HG03139 (cell line): ENCODE measurements at regions not wholly inside any gene's neighbourhood (a gene's known extent, or its start where the extent isn't known, plus 50 kb on each side); places are given as distances from the start of the nearest gene placed in this dataset.
"Not testable (repeated sequence)": the region's sequence is repeated elsewhere in the genome, so short reads cannot be mapped to it uniquely, and the experiment has no call there.

Source experiments
- ATAC-seq: cut with Tn5 transposase; IDR thresholded peaks from one replicate; pipeline ENCODE4 v1.9.1; 2021; ENCODE audit not compliant: unreplicated experiment

DNA sequence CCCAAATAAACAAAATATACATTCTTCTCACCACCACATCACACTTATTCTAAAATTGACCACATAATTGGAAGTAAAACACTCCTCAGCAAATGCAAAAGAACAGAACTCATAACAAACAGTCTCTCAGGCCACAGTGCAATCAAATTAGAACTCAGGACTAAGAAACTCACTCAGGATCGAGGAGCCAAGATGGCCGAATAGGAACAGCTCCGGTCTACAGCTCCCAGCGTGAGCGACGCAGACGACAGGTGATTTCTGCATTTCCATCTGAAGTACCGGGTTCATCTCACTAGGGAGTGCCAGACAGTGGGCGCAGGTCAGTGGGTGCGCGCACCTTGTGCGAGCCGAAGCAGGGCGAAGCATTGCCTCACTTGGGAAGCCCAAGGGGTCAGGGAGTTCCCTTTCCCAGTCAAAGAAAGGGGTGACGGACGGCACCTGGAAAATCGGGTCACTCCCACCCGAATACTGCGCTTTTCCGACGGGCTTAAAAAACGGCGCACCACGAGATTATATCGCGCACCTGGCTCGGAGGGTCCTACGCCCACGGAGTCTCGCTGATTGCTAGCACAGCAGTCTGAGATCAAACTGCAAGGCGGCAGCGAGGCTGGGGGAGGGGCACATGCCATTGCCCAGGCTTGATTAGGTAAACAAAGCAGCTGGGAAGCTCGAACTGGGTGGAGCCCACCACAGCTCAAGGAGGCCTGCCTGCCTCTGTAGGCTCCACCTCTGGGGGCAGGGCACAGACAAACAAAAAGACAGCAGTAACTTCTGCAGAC, 183.2 kb downstream of the ETV1 start:
- not testable (repeated sequence) for ATAC-seq

DNA sequence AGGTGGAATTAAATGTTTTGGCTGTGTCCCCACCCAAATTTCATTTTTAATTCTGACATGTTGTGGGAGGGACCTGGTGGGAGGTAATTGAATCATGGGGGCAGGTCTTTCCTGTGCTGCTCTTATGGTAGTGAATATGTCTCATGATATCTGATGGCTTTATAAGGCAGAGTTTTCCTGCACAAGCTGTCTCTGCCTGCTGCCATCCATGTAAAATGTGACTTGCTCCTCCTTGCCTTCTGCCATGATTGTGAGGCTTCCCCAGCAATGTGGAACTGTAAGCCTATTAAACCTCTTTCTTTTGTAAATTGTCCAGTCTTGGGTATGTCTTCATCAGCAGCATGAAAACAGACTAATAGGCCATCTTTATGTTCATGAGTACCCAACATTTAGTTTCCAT, 172.2 kb downstream of the ETV1 start:
- ATAC-seq, result not testable (repeated sequence)

DNA sequence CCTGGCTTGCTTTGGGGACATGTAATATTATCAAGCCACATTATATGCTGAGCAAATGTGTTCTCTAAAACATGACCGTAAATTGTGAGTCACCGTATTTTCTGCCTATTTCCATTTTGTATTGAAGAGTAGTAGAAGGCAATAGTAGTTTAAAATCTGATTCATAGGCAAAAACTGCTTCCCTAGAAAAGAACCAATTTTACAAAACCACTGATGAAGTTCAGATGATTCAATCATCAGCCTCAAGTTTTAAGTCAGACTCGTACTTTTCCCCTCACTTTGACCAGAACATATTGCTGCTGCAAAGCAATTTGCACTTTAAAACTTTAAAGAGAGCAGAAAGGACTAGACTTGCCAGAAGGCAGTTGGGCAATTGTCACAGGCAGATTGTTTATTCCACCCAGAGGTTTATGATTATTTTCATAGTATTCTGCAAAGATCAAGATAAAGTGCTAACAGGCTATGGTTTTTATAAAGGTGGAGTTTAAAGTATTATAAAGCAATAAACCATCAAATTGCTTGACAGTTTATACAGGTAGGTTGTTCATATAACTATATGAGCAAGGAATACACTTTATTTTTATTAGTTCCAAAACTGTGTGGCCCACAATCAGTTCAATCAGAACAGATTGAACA, 168.2 kb downstream of the ETV1 start:
- no peak for ATAC-seq

DNA sequence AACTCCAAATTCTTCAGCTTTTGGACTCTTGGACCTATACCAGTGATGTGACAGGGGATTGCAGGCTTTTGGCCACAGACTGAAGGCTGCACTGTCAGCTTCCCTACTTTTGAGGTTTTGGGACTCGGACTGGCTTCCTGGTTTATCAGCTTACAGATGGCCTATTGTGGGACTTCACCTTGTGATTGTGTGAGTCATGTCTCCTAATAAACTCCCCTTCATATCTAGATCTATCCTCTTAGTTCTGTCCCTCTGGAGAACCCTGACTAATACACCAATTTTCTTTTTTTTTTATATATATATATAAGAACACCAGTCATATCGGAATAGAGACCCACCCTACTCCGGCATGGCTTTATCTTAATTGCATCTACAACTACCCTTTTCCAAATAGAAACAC, 166.8 kb downstream of the ETV1 start:
- ATAC-seq, result no peak

DNA sequence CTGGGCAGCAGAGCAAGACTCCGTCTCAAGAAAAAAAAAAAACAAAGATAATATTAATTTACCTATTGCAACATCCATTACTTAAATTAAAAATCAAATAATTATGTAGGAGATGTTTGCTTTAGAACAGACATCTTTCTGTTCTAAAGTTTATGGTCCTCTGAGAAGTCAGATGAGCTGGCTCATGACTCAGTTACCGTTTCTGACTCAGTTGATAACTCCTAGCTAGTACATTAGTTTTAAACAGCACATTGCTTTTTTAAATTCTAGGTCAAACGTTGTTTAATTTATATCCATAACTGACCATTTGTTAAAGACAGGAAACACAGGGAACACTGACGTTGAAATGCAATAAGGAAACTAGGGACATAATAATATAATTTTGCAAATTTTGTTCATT, 162.7 kb downstream of the ETV1 start:
- no peak for ATAC-seq

DNA sequence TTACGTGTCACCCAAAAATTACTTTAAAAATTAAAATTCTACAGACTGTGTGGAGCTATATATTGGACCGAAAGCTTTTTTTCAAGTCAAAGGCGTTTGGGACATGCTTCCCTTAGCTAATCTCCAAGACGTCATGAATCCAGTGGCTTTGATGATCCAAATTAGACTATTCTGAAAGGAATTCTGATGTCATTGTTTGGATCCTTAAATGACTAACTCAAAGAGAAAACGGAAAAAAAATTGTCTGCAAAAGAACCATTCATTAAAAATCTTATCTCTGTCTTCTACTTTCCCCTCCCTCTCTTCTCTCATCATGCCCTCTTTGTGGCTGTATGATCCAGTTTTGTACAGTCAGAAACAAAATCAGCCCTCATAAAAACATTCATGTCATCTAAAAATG, 161.8 kb downstream of the ETV1 start:
- no peak for ATAC-seq

DNA sequence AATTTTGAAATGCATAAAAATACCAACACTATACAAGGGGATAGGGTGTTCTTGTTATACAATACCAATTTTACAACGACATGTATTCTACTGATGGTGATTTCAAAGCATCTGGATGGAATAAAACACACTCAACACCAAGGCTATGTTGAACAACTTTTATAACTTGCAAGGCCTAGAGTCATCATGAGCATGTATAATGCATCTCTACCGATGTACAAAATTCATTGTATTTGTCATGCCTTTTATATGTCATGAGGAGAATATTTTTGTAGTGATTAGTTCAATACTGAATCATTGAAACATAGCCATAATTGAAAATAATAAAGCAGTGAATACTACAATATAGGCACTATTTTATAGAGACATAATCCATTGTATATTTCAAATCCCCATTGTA, 160.2 kb downstream of the ETV1 start:
- no peak for ATAC-seq

DNA sequence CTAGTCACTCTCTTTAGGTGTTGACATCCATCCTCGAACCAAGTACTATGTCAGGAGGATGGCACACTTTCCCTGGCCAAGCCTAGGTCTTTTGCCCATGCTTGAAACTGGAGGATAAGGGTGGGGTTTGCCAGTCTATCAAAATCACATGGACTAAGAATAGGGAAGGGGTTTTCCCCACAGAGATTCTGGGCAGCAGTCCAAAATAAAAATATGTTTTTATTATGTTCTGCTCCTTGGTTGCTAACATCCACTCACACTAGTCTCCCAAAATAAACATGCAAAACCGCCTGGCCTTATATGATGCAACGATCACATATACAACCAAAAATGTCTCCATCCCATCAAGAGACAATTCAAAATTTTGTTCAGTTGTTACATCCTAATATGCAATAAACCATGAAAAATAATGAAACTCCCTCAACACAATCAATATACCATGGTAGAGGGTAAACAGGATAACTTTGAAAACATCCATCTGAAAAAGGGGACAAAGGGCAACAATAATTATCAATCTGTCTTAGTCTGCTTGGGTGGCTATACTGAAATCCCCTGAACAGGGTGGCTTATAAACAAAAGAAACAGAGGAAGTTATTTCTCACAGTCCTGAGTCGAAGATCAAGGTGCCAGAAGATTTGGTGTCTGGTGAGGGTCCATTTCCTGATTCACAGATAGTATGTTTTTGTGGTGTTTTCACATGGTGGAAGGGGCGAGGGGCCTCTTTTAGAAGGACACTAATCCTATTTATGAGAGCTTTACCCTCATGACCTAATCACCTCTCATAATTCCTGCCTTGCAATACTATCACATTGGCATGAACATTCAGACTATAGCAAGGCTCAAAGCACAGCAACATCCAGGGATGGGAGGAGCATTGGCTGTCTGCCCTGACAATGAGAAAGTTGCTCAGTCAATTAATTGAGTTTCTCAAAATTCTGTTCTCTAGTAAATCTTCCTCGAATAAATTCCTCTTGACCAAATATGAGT, 159.3 kb downstream of the ETV1 start:
- ATAC-seq, result no peak

DNA sequence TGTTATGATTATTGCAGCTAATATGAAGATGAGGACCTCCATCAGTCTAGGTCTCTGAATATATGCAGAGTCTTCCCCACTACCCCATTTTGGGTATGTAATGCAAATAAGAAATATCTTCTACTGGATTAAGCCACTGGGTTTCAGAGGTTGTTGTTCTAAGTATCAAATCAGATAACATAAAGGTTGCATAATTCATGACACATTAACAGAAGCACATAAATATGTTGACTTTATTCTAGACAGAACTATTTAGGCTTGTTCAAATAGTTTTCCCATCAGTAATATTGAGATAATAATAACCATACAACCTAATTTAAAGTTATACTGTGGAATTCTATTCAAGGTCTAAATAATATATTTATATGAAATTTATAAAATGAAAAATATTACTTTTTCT, 157.1 kb downstream of the ETV1 start:
- ATAC-seq, result no peak

DNA sequence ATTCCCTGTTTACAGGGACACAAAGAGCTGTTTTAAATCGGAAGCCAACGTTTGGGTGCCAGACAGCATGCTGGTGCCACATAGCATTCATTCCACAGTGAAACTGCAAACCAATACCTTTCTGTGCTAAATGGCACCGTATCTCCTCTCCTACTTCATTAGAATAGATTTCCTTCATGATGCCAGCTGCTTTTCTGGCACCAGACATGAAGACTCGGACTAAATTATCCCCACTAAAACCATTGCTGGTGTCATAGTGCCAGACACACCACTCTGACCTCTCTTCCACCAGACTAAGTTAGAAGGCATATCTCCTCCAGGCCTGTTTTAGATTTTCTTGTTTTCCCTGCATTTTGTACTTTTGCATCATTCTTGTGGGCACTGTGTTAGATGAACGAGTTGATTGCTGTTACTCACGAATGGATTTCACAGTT, 155.1 kb downstream of the ETV1 start:
- ATAC-seq, result no peak

DNA sequence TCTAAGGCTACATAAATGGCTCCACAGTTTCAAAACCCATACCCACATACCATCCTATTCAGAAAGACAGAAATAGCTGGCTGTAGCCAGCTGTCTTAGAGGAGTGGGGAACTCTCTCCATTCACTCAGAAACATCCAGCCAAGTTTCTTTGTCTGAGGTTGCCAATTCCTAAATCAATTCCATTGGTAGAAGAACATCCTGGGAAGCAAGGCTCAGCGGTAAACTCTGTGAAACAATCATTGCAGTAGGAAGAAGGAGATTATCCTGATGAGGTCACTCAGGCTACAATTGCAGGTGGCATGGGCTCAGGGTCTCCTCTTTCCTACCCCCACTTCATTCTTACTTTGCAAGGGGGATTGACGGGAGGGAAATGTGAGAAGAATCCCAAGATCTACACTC, 154.0 kb downstream of the ETV1 start:
- ATAC-seq, result no peak

DNA sequence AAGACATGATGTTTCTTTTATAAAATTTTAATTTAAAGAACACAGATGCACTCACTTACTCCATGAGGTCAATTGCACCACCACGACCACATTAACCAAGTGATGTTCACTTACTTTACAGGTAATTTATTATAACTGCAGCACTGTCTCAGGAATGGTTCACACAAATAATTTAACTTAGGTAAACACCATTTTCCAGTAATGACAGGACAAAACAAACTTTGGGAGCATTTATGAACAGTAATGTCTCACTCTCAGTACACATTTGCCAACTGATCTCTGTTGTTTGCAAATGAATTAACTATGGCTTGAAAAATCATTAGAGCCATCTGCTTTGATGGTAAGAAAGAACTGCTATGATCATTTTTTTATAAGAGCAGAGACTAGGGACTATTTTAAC, 150.4 kb downstream of the ETV1 start:
- no peak for ATAC-seq
